Esophagus muscularis mucosa (tissue), 4 donors: ENCODE measurements at regions not wholly inside any gene's neighbourhood (a gene's known extent, or its start where the extent isn't known, plus 50 kb on each side); places are given as distances from the start of the nearest gene placed in this dataset.
"Not testable (repeated sequence)": the region's sequence is repeated elsewhere in the genome, so short reads cannot be mapped to it uniquely, and the experiment has no call there.

Experiments
- DNase-seq: peaks from one replicate; pipeline ENCODE4 v3.0.0-alpha.2; 2017; ENCODE audit errors: extremely low spot score
- H3K27ac ChIP-seq, 4 donors: fragments of 200-600 bp; sonication (generic); replicated peaks in 1 of 4; 1 replicate in 3 of 4; 2 replicates in 1 of 4; pipeline ENCODE4 v1.5.1; 2016 to 2019; ENCODE audit warnings: mild to moderate bottlenecking in 1 of 4
- H3K27me3 ChIP-seq, 4 donors: fragments of 200-600 bp; sonication (generic); one replicate each; pipeline versions ENCODE4 v1.5.1 to v1.6.0; 2016 to 2019
- H3K36me3 ChIP-seq, 4 donors: fragments of 200-600 bp; sonication (generic); one replicate each; pipeline ENCODE4 v1.5.1; 2016 to 2019
- H3K4me1 ChIP-seq, 4 donors: fragments of 200-600 bp; sonication (generic); one replicate each; pipeline ENCODE4 v1.5.1; 2016 to 2019
- H3K4me3 ChIP-seq, 4 donors: fragments of 200-600 bp; sonication (generic); 1 replicate in 2 of 4; 2 replicates in 2 of 4; pipeline ENCODE4 v1.5.1; 2016 to 2019; ENCODE audit warnings: mild to moderate bottlenecking in 4 of 4, moderate library complexity in 1 of 4
- H3K9me3 ChIP-seq, 4 donors: fragments of 200-600 bp; sonication (generic); 1 replicate in 3 of 4; 2 replicates in 1 of 4; pipeline ENCODE4 v1.5.1; 2016 to 2019
- EP300 ChIP-seq: sonication (generic); formaldehyde crosslinking; IDR thresholded peaks from one replicate; pipeline ENCODE4 v1.6.1; 2017; ENCODE audit warnings: antibody characterized with exemption
- POLR2A ChIP-seq: fragments of 450-650 bp; IDR thresholded peaks from one replicate; pipeline ENCODE4 v1.6.1; 2017; ENCODE audit warnings: antibody characterized with exemption, moderate library complexity, mild to moderate bottlenecking, low read depth
- POLR2AphosphoS5 ChIP-seq, 2 donors: sonication (generic); formaldehyde crosslinking; IDR thresholded peaks; one replicate each; pipeline ENCODE4 v1.6.1; 2017; ENCODE audit warnings: antibody characterized with exemption in 2 of 2
- WGBS: methylation state at CpG from one replicate; pipeline ENCODE4 v1.1.5; 2018; 5-methylcytosine and 5-hydroxymethylcytosine counted together
- intact Hi-C: fragments of 100-400 bp; cut with DNase I; formaldehyde crosslinking; loops from one replicate; pipeline ENCODE4 v1.15.1; 2023
- TF ChIP-seq, protein P1 (sequence below), 3 experiments: fragments of 200-600 bp in 2 of 3; fragments of 450-650 bp in 1 of 3; sonication (generic) in 2 of 3; IDR thresholded peaks; one replicate each; pipeline ENCODE4 v1.5.1; 2017 to 2019; ENCODE audit warnings: antibody characterized with exemption in 3 of 3, mild to moderate bottlenecking in 2 of 3, moderate library complexity in 1 of 3

DNA sequence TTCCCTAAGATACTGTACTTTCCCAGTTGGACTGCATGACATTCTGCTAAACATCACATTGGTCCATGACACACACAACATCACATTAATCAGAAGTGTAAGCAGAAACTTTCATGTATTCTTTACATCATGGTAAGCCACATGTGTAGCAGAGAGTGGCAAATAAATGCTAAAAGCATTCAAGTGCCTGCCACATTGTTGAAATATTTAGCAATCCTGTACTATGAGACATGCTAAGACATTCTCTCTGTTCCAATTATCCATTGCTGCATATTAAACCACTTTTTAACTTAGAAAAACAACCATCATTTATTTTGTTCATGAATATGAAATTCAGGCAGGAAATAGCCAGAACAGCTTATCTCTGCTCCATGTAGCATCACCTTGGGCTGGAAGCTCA, 207.7 kb upstream of the GJE1 start:
- Histone ChIP-seq H3K4me1 (no peaks in the 10 kb centered on the region), H3K4me3 (no peak overlapping the region), H3K27me3 (no peaks in the 10 kb centered on the region), H3K9me3 (no peaks in the 10 kb centered on the region), H3K27ac (no peak overlapping the region), H3K36me3 (no peaks in the 10 kb centered on the region)
- intact Hi-C loops = no loop called here
- no peak for DNase-seq
- no peak for TF ChIP-seq POLR2AphosphoS5 (IDR thresholded peaks at IDR 0.05)
- no peak for TF ChIP-seq EP300
- TF ChIP-seq POLR2A = no peak
- TF ChIP-seq, protein P1, sequence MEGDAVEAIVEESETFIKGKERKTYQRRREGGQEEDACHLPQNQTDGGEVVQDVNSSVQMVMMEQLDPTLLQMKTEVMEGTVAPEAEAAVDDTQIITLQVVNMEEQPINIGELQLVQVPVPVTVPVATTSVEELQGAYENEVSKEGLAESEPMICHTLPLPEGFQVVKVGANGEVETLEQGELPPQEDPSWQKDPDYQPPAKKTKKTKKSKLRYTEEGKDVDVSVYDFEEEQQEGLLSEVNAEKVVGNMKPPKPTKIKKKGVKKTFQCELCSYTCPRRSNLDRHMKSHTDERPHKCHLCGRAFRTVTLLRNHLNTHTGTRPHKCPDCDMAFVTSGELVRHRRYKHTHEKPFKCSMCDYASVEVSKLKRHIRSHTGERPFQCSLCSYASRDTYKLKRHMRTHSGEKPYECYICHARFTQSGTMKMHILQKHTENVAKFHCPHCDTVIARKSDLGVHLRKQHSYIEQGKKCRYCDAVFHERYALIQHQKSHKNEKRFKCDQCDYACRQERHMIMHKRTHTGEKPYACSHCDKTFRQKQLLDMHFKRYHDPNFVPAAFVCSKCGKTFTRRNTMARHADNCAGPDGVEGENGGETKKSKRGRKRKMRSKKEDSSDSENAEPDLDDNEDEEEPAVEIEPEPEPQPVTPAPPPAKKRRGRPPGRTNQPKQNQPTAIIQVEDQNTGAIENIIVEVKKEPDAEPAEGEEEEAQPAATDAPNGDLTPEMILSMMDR (IDR thresholded peaks at IDR 0.05) = no peak

DNA sequence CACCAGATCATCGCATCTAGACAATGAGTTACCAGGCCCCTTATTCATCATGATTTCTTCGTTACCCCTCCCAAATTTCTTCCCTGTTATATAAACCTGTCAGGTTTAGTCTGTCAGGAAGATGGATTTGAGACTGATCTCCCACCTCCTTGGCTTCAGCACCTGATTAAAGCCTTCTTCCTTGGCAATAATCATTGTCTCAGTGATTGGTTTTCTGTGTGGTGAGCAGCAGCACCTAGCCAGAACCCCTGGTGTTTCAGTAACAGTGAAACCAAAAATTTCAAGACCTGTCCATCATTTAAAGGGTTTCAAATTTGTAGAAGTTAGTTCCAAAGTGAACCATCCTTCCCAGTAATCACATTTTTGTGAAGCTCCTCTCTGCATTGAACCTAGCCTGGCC, 209.8 kb upstream of the GJE1 start:
- Histone ChIP-seq H3K4me1 (no peaks in the 10 kb centered on the region), H3K27me3 (no peaks in the 10 kb centered on the region), H3K27ac (no peak overlapping the region), H3K4me3 (no peak overlapping the region), H3K9me3 (no peaks in the 10 kb centered on the region), H3K36me3 (no peaks in the 10 kb centered on the region)
- WGBS = 80% methylated on average over 2 of the region's 2 CpGs
- intact Hi-C loops = no loop called here
- TF ChIP-seq EP300 (no peak), POLR2AphosphoS5 (IDR thresholded peaks at IDR 0.05) (no peak), POLR2A (no peak)
- TF ChIP-seq, protein P1 (IDR thresholded peaks at IDR 0.05) = no peak
- DNase-seq = no peak

DNA sequence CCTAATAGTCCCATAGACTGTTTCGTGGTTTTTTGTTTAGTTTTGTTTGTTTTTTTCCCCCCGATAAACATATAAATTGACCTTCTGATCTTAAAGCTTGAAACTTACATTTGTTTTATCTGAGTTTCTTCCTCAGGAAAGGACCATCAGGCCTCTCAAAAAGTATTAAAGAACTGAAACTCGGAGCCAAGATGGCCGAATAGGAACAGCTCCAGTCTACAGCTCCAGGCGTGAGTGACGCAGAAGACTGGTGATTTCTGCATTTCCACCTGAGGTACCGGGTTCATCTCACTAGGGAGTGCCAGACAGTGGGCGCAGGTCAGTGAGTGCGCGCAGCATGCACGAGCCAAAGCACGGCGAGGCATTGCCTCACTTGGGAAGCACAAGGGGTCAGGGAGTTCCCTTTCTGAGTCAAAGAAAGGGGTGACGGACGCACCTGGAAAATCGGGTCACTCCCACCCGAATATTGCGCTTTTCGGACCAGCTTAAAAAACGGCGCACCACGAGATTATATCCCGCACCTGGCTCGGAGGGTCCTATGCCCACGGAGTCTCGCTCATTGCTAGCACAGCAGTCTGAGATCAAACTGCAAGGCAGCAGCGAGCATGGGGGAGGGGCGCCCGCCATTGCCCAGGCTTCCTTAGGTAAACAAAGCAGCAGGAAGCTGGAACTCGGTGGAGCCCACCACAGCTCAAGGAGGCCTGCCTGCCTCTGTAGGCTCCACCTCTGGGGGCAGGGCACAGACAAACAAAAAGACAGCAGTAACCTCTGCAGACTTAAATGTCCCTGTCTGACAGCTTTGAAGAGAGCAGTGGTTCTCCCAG, 215.8 kb upstream of the GJE1 start:
- 92% methylated on average over 27 of the region's 30 CpGs for WGBS
- H3K4me1 ChIP-seq, DNase-seq, H3K9me3 ChIP-seq, H3K4me3 ChIP-seq, H3K36me3 ChIP-seq, intact Hi-C loops, H3K27ac ChIP-seq, H3K27me3 ChIP-seq: not testable (repeated sequence)

DNA sequence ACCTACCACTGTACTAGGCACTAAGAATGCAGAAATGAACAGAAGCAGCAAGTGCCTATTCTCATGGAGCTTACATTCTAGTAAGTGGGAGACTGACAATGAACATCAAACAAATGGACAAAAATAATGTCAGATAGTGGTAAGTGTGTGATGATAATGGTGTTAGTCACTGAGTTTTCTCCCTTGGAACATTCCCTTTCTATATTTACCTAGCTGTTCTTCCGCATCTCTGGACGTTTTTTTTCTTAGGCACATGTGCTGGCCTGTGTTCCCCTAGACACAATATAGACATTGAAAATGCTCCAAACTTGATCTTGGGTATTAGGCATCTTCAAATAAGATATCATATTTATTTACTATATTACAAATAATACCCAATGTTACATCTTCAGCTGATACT, 218.1 kb upstream of the GJE1 start:
- H3K27ac ChIP-seq = no peak overlapping the region
- 69% methylated on average over 2 of the region's 2 CpGs for WGBS
- TF ChIP-seq EP300 (no peak), POLR2AphosphoS5 (IDR thresholded peaks at IDR 0.05) (no peak), POLR2A (no peak)
- TF ChIP-seq, protein P1 (IDR thresholded peaks at IDR 0.05) = no peak
- H3K27me3 ChIP-seq = no peaks in the 10 kb centered on the region
- H3K4me3 ChIP-seq = no peak overlapping the region
- intact Hi-C loops = no loop called here
- no peak for DNase-seq
- no peaks in the 10 kb centered on the region for H3K36me3 ChIP-seq
- no peaks in the 10 kb centered on the region for H3K4me1 ChIP-seq
- H3K9me3 ChIP-seq = no peaks in the 10 kb centered on the region

DNA sequence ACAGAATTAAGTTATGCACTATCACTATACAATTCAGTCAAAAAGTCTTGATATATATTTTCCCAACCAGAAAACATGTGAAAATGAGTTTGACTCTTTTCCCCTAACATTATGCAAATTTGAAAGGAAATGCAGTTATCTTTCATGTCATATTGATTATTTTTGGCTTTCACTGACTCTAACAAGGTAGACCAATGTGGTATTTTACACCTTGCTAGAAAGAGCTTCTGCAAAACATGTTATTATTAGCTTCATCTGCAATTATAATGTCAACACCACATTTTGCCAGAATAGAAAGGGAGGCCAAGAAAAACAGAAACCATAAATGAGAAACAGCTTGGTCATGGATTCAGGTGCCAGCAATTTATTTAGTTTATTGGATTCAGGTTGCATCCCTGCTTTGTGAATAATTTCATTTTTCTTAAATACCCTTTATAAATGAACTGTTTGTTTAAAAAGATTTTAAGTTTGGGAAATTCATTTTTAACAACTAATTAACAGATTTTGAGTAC, 226.1 kb upstream of the GJE1 start:
- H3K27ac ChIP-seq = no peak overlapping the region
- no peaks in the 10 kb centered on the region for H3K36me3 ChIP-seq
- H3K27me3 ChIP-seq = no peaks in the 10 kb centered on the region
- intact Hi-C loops = no loop called here
- no peaks in the 10 kb centered on the region for H3K9me3 ChIP-seq
- no peak for TF ChIP-seq POLR2AphosphoS5 (IDR thresholded peaks at IDR 0.05)
- TF ChIP-seq POLR2A = no peak
- TF ChIP-seq EP300 = no peak
- TF ChIP-seq, protein P1 (IDR thresholded peaks at IDR 0.05) = no peak
- H3K4me1 ChIP-seq = no peaks in the 10 kb centered on the region
- DNase-seq = no peak
- H3K4me3 ChIP-seq = no peak overlapping the region
